ENCODE measurements at regions not wholly inside any gene's neighbourhood (a gene's known extent, or its start where the extent isn't known, plus 50 kb on each side); places are given as distances from the start of the nearest gene placed in this dataset.

- no peak for DNase-seq (ENCODE audit: low spot score)
- H3K27ac ChIP-seq = no peak overlapping the region
- no peak for TF ChIP-seq CTCF (IDR thresholded peaks at IDR 0.05)
- no peak overlapping the region for H3K4me3 ChIP-seq
Measured at GRCh38 chr6:113633638-113634037, 223.5 kb upstream of the MARCKS start.

GRCh38 chr6:113634352-113635163, 222.6 kb upstream of the MARCKS start:
- no peak for TF ChIP-seq CTCF (IDR thresholded peaks at IDR 0.05)
- DNase-seq (ENCODE audit: low spot score) = no peak
- Histone ChIP-seq H3K27ac (no peak overlapping the region), H3K4me3 (no peak overlapping the region)

GRCh38 chr6:113635222-113635986, 221.7 kb upstream of the MARCKS start:
- DNase-seq (ENCODE audit: low spot score) = no peak

GRCh38 chr6:113636357-113636824, 220.8 kb upstream of the MARCKS start:
- Histone ChIP-seq H3K4me3 (no peak overlapping the region), H3K27ac (no peak overlapping the region)
- TF ChIP-seq CTCF (IDR thresholded peaks at IDR 0.05) = no peak
- no peak for DNase-seq (ENCODE audit: low spot score)

More at GRCh38 chr6:113635222-113635986, 221.7 kb upstream of the MARCKS start:
- Histone ChIP-seq H3K27ac (no peak overlapping the region), H3K4me3 (no peak overlapping the region)
- TF ChIP-seq CTCF (IDR thresholded peaks at IDR 0.05) = no peak

GRCh38 chr6:113640051-113640450, 217.1 kb upstream of the MARCKS start:
- TF ChIP-seq CTCF (IDR thresholded peaks at IDR 0.05) = no peak
- Histone ChIP-seq H3K27ac (no peak overlapping the region), H3K4me3 (no peak overlapping the region)
- no peak for DNase-seq (ENCODE audit: low spot score)

- Histone ChIP-seq H3K4me3 (no peak overlapping the region), H3K27ac (no peak overlapping the region)
- no peak for DNase-seq (ENCODE audit: low spot score)
- TF ChIP-seq CTCF (IDR thresholded peaks at IDR 0.05) = no peak
Measured at GRCh38 chr6:113642001-113642713, 215.0 kb upstream of the MARCKS start.
